ENCODE measurements at regions not wholly inside any gene's neighbourhood (a gene's known extent, or its start where the extent isn't known, plus 50 kb on each side); places are given as distances from the start of the nearest gene placed in this dataset.

DNA sequence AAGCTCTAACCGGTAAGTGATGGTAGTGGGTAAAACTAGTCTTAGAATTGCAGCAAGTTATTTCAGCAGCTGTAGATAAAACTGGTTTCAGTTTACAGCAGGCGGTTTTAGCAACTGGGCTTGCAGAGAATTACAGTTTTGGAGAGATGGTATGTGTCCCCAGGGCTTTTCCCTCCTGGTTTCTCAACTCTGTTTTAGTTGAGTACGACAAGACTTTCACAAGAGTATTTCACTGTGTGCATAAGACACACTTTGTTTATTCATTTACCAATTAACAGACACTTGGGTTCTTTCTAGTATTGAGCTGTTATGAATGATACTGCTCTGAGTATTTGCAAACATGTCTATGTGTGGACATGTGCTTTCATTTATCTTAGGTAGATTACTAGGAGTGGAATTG, 65.6 kb upstream of the RFX8 start:
- H3K4me1 ChIP-seq (ENCODE audit: insufficient read depth, low read length): no peaks in the 10 kb centered on the region
- no peaks in the 10 kb centered on the region for H3K36me3 ChIP-seq (ENCODE audit: insufficient read depth, low read length)
- H3K79me2 ChIP-seq (ENCODE audit: insufficient read depth, low read length): no peaks in the 10 kb centered on the region
- TF ChIP-seq, protein P1, sequence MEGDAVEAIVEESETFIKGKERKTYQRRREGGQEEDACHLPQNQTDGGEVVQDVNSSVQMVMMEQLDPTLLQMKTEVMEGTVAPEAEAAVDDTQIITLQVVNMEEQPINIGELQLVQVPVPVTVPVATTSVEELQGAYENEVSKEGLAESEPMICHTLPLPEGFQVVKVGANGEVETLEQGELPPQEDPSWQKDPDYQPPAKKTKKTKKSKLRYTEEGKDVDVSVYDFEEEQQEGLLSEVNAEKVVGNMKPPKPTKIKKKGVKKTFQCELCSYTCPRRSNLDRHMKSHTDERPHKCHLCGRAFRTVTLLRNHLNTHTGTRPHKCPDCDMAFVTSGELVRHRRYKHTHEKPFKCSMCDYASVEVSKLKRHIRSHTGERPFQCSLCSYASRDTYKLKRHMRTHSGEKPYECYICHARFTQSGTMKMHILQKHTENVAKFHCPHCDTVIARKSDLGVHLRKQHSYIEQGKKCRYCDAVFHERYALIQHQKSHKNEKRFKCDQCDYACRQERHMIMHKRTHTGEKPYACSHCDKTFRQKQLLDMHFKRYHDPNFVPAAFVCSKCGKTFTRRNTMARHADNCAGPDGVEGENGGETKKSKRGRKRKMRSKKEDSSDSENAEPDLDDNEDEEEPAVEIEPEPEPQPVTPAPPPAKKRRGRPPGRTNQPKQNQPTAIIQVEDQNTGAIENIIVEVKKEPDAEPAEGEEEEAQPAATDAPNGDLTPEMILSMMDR (IDR thresholded peaks at IDR 0.05; ENCODE audit: borderline replicate concordance, extremely low read depth, low read length, poor library complexity, severe bottlenecking): no peak
- TF ChIP-seq EZH2 (IDR thresholded peaks at IDR 0.05; ENCODE audit: borderline replicate concordance, low read depth, low read length, severe bottlenecking): no peak
- no peaks in the 10 kb centered on the region for H3K9me3 ChIP-seq (ENCODE audit: insufficient read depth, low read length, severe bottlenecking)
- H3K9ac ChIP-seq (ENCODE audit: low read depth, low read length): no peak overlapping the region
- no peaks in the 10 kb centered on the region for H4K20me1 ChIP-seq (ENCODE audit: insufficient read depth, low read length)
- no peak overlapping the region for H3K4me3 ChIP-seq (ENCODE audit: low read depth in 1 of 2, low read length in 2 of 2)
- ATAC-seq (ENCODE audit: insufficient read depth, low read depth): peak; percentile 33; the same call in 1 of the 3 replicates
- no peaks in the 10 kb centered on the region for H3K27me3 ChIP-seq (ENCODE audit: insufficient read depth, low read length, poor library complexity)
- no peak overlapping the region for H3K27ac ChIP-seq (ENCODE audit: low read length)
- H2AFZ ChIP-seq (ENCODE audit: low read depth, low read length): peak overlapping the region; percentile 38
- no peak overlapping the region for H3K4me2 ChIP-seq (ENCODE audit: insufficient read depth, low read length)
- DNase-seq: no peak

DNA sequence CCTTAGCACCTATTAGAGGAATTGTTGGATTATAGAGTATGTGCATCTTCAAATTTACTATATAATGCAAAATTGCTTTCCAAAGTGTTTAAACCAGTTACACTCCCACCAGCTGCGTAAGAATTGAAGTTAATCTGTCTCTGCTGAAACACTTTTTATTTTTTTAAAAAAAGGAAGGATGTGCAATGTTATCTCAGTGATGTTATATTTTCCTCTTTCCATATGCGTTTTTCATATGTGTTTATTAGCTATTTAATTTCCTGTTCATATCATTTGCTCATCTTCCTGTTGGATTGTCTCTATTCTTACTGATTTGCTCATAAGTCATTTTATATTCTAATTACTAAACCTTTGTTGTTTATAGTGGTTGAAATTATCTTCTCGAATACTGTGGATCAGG, 63.2 kb upstream of the RFX8 start:
- no peaks in the 10 kb centered on the region for H3K9me3 ChIP-seq (ENCODE audit: insufficient read depth, low read length, severe bottlenecking)
- no peaks in the 10 kb centered on the region for H3K27me3 ChIP-seq (ENCODE audit: insufficient read depth, low read length, poor library complexity)
- H3K9ac ChIP-seq (ENCODE audit: low read depth, low read length): no peak overlapping the region
- DNase-seq: no peak
- H3K4me1 ChIP-seq (ENCODE audit: insufficient read depth, low read length): no peaks in the 10 kb centered on the region
- TF ChIP-seq, protein P1 (IDR thresholded peaks at IDR 0.05; ENCODE audit: borderline replicate concordance, extremely low read depth, low read length, poor library complexity, severe bottlenecking): no peak
- no peak for TF ChIP-seq EZH2 (IDR thresholded peaks at IDR 0.05; ENCODE audit: borderline replicate concordance, low read depth, low read length, severe bottlenecking)
- H3K4me3 ChIP-seq (ENCODE audit: low read depth in 1 of 2, low read length in 2 of 2): no peak overlapping the region
- H3K36me3 ChIP-seq (ENCODE audit: insufficient read depth, low read length): no peaks in the 10 kb centered on the region
- H3K4me2 ChIP-seq (ENCODE audit: insufficient read depth, low read length): no peak overlapping the region
- no peak for ATAC-seq (ENCODE audit: insufficient read depth, low read depth)
- no peak overlapping the region for H3K27ac ChIP-seq (ENCODE audit: low read length)
- no peak overlapping the region for H2AFZ ChIP-seq (ENCODE audit: low read depth, low read length)
- no peaks in the 10 kb centered on the region for H4K20me1 ChIP-seq (ENCODE audit: insufficient read depth, low read length)
- H3K79me2 ChIP-seq (ENCODE audit: insufficient read depth, low read length): no peaks in the 10 kb centered on the region

DNA sequence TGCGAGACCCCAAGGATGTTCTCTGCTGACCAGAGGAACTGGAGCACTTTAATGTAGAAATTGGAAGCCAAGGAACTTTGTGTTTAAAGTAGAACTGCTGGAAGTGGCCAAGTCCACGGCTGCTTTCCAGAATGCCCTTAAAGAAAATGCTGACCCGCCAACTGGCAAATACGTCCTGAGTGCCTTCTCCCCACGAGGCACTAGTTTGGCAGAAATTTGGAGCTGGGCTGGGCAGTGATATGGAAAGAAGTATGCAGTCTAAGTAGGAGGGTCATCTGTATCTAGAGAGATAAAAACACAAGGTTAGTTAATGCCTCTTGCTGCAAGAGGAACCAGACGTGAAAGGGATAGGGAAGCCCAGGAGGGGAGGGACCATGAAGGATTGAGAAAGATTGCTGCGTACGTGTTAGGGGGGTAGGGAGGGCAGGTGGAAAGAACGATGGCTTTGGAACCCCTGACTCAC, 59.3 kb upstream of the RFX8 start:
- peak overlapping the region; percentile 39; the same call in 1 of the 2 replicates for H2AFZ ChIP-seq (ENCODE audit: low read depth, low read length)
- H3K27ac ChIP-seq (ENCODE audit: low read length): no peak overlapping the region
- no peak for ATAC-seq (ENCODE audit: insufficient read depth, low read depth)
- H3K27me3 ChIP-seq (ENCODE audit: insufficient read depth, low read length, poor library complexity): no peaks in the 10 kb centered on the region
- H3K4me3 ChIP-seq (ENCODE audit: low read depth in 1 of 2, low read length in 2 of 2): no peak overlapping the region
- no peaks in the 10 kb centered on the region for H3K9me3 ChIP-seq (ENCODE audit: insufficient read depth, low read length, severe bottlenecking)
- H3K9ac ChIP-seq (ENCODE audit: low read depth, low read length): no peak overlapping the region
- H3K36me3 ChIP-seq (ENCODE audit: insufficient read depth, low read length): no peaks in the 10 kb centered on the region
- no peak for DNase-seq
- H4K20me1 ChIP-seq (ENCODE audit: insufficient read depth, low read length): no peaks in the 10 kb centered on the region
- no peaks in the 10 kb centered on the region for H3K79me2 ChIP-seq (ENCODE audit: insufficient read depth, low read length)
- no peak for TF ChIP-seq EZH2 (IDR thresholded peaks at IDR 0.05; ENCODE audit: borderline replicate concordance, low read depth, low read length, severe bottlenecking)
- TF ChIP-seq, protein P1 (IDR thresholded peaks at IDR 0.05; ENCODE audit: borderline replicate concordance, extremely low read depth, low read length, poor library complexity, severe bottlenecking): no peak
- H3K4me1 ChIP-seq (ENCODE audit: insufficient read depth, low read length): no peaks in the 10 kb centered on the region
- no peak overlapping the region for H3K4me2 ChIP-seq (ENCODE audit: insufficient read depth, low read length)
